Stimulated activated CD4-positive, alpha-beta T cell treated with anti-CD3 and anti-CD28 coated beads, Interleukin-4, amount 100 ng/mL, for 24 hours (primary cell): ENCODE measurements at regions not wholly inside any gene's neighbourhood (a gene's known extent, or its start where the extent isn't known, plus 50 kb on each side); places are given as distances from the start of the nearest gene placed in this dataset.
"Not testable (repeated sequence)": the region's sequence is repeated elsewhere in the genome, so short reads cannot be mapped to it uniquely, and the experiment has no call there.

Source experiments
- DNase-seq: peaks from one replicate; pipeline ENCODE4 v3.0.0-alpha.2; 2020

DNA sequence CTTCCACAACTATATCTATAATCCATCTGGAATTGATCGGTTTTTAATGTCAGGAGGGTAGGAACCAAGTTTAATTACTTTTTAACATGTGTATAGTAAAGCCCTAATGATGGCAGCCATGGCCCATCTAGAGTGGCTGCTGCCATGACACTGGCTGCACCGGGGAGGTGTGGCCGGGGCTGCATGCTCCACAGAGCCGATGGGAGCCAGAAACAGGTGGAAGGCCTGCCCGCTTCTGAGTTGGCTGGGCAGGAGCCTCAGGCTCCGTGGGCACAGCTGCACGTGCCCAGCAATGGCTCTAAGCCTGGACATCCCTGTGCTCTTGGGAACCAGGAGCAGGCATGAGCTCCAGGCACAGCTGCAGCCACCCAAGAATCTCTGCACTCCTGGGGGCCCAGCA lies 73.0 kb downstream of the GBP6 start:
- no peak for DNase-seq

DNA sequence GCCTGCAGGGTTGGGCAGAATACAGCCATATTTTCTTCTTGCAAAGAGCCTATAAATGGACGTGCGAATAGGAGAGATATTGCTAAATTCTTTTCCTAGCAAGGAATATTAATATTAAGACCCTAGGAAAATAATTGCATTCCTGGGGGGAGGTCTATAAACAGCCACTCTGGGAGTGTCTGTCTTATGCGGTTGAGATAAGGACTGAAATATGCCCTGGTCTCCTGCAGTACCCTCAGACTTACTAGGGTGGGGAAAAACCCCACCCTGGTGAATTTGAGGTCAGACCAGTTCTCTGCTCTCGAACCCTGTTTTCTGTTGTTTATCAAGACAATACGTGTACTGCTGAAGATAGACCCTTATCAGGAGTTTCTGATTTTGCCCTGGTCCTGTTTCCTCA lies 74.4 kb downstream of the GBP6 start:
- DNase-seq = not testable (repeated sequence)

DNA sequence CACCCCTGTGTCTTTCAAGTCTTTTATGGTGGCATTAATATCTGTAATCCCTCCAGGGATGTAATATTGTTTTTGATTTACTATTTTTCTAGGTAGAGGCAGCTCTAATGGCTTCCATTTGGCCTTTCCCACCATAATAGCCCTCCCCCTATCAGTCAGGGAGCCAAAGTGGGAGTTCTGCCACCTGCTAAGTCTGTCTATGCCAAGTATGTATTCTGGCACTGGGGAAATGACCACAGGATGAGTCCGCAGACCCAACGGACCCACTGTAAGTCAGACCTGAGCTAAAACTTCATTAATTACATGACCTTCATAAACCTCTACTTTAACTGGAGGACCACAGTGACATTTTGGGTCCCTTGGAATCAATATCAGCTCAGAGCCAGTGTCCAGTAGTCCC lies 77.1 kb downstream of the GBP6 start:
- no peak for DNase-seq

DNA sequence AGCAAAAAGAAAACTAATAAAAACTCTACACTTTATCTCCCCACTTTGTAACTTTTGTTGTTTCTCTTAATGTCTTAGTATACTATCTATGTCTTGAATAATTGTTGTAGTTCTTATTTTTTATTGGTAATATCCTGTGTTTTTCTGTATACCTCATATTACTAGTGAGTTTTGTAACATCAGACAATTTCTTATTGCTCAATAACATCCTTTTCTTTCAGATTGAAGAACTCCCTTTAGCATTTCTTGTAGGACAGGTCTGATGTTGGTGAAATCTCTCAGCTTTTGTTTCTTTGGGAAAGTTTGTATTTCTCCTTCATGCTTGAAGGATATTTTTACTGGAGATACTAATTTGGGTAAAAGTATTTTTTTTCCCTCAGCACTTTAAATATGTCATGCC lies 79.8 kb upstream of the LRRC8B start:
- DNase-seq = no peak

DNA sequence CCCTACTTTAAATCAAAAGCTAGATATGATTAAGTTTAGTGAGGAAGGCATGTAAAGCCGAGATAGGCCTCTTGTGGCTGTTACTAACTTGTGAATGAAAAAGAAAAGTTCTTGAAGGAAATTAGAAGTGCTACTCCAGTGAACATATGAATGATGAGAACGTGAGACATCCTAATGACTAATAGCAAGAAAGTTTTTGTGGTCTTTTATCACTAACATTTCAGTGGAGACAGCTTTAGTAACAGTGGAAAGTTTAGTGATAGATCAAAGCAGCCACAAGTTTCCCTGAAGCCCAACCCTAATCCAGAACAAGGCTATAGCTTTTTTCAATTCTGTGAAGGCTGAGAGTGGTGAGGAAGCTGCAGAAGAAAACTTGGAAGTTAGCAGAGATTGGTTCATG lies 73.6 kb upstream of the LRRC8B start:
- peak; percentile 44 for DNase-seq

DNA sequence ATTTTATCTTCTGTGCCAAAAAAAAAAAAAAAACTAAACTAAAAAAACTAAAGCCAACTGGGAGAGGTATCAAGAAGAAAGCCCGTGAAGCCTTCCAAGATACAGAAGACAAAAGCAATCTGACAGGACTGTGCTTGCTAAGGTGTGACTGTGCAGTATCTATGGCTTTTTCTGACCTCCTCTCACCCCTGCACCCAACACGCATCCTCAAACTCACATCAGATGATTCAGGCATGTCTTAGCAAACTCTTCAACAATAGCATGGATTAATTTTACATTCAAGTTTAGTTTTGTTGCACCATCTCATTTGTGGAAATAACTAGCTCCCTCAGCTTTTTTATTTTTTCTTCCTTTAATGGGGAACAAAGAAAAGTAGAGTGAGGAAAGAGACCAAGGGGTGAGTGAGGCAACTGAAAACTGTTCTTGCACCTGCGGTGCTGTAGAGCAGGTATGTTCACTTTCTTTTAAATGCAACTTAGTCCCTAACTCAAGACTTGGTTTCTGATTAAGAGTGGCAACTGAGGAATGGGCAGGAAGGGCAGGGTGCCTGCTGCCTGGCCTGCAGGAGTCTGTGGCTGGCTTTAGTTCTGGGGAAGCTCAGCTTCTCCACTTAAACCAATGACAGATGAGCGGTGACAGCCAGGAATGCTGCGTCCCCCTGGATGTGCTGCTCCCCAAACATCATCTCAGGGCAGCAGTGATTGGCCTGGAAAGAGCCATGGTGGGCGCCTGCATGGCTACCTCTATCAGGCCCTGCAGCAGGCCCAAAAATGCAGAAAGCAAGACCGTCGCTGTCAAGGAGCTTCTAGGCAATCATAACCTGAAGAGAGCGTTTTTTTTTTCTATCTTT lies 71.3 kb upstream of the LRRC8B start:
- DNase-seq = no peak

DNA sequence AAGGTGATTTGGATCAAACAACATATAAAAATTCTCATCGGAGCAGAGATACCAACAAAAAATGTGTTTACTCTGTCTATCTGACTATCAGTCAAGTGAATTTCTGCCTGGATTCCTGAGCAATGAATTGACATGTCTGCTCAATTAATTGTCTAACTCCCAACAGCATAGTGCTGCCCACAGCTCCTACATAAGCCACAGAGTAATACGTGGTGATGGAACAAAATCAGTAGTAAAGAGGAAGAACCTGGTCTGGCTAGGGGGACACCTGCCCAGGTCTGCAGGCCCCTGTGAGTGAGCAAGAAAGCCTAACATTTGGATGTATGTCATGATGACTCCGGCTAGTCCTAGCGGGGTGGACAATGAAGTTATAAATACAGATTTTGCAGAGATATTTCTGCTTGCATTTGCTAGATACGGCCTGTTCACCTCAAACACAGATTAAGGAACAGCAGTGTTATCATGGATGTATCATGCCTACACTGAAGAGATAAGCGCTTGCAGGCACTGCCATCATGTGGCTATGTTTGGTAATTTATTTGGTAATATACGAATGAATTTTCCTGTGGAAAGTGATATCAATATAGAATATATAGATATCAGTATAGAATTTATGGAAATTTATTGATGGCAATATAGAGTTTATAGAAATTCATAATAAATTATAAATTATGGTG lies 69.6 kb upstream of the LRRC8B start:
- DNase-seq = peak; percentile 72

DNA sequence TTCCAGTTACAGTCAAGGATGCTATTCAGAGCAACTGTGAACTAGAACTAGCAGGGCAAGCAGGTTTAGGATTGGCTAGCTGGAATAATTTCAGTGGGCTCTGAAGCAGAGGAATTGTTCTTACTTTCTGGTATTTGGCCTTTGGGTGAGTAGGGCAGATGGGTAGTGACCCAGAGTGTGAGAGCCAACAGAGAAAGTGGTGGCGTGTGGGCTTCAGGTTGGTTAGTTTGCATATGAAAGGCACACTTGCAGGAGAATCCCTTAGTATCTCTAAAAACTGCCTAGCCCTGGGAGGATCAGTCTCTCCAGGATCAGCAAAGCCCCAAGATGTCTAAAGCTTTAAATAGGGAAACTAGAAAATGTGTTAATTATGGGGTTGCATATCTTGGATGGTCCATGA lies 67.6 kb upstream of the LRRC8B start:
- DNase-seq = no peak

DNA sequence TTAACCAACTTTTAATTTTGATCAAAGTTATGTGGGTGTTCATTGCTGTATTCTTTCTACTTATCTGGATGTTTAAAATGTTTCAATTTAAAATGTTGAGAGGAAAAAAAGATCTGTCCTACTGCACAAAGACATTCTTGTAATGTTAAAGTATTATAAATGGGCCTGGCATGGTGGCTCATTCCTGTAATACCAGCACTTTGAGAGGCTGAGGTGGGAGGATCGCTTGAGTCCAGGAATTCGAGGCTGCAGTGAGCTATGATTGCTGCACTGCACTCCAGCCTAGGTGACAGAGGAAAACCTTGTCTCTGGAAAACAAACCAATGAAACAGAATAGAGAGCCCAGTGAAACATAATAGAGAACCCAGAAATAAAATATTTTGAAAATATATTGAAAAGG lies 65.5 kb upstream of the LRRC8B start:
- no peak for DNase-seq

DNA sequence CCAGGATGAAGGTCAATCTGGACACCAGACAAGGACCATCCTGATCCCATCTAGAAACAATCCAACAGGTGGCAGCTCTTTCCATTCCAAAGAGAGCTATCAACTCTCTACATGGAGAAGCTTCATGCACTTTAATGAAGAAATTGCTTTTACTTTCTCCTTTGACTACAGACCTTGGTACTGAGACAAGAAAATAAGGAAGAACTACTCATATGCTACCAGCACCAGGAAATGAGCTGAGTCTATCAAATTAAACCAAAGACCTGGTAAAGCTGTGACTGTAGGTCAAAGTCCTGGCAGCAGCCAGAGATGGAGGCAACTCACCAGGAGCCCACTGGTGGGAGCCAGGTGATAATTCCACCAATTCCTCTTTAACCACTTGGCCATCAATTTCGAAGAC lies 64.3 kb upstream of the LRRC8B start:
- DNase-seq = no peak

DNA sequence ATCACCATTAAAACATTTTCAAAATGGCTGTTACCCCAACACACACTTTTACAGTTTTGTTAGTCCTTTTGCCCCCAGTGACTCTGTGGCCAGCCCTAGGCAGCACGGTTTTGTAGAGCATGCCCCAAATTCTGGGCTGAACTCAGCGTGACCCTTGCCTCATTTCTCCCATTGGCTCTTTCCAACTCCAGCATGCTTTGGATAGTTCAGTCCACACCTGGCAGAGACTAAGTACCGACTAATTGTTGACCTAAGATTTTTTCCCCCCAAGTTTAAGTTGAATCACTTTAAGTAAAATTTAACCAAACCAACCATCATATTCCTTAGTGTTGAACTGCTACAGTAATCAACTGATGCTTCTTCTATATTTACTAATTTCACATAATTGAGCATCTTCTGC lies 62.4 kb upstream of the LRRC8B start:
- DNase-seq = no peak

DNA sequence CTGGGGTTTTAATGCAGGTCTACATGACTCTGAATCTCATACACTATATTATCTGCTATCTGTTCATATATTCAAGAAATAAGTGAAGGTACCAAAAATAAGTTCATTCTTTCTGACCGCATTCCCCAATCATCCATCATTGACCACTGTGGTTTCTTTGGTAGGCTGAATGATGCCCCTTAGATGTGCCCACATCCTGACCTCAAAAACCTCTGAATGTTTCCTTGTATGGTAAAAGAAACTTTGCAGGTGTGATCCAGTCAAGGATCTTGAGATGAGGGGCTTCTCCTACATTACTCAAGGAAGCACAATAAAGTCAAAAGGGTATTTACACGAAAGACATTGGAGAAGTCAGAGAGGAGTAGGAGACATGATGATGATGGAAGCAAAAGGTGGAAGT lies 60.6 kb upstream of the LRRC8B start:
- DNase-seq = no peak

DNA sequence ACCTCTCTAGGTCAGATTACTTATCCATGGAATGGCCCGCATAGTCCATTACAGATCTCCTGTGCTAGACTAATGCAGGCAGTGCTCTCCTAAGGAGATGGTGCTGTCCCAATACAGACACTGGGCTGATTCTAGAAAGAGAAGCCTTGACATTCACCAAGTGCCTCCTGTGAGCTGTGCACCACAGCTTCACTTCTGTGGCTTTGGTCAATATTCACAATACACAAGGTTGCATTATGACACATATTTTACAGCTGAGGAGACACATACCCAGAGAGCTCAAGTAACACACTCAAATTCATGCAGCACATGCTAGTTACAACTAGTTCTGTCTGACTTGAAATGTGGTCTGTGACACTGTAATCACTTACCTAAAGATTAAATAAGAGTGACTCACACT lies 59.4 kb upstream of the LRRC8B start:
- peak; percentile 13 for DNase-seq

DNA sequence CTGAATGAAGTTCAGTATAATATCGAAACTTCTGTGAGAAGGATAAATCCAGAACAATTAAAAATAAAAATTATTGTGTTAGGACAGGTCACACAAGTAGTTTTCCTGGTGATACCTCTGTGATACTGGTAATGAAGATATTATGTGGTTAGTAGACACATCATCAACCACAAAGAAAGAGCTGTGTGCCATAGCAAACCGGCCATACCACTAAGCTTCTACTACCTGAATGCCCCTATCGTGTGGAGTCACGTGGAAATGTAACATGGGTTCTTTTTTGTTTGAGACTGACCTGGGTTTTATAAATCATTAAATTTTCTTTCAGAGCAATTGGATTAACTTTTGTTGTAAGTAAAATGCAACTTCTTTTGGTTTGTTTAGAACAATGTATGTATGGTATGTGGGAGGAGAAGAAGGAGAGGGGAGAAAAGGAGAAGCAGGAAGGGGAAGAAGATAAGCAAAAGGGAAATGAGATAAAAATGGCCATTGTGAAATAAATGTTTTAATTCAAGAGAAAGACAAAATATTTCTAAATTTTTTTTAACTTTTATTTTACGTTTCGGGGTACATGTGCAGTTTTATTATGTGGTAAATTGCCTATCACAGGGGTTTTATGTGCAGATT lies 58.2 kb upstream of the LRRC8B start:
- DNase-seq = no peak

DNA sequence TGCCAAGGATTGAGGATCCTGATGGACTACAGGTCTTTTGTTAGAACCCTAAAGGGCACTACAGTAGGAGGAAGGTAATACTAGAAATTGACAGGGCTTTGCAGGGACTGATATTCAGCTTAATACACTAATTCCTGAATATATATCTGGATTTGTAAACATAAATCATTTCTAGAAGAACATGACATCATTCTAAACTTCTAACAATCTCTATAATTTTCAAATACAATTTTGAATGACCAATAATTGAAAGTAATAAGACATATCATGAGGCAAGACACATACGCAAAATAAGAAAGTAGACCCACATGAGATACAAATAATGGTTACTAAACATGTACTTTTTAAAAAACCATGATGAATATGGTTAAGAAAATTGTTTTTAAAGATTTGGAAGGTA lies 52.4 kb upstream of the LRRC8B start:
- DNase-seq = no peak

DNA sequence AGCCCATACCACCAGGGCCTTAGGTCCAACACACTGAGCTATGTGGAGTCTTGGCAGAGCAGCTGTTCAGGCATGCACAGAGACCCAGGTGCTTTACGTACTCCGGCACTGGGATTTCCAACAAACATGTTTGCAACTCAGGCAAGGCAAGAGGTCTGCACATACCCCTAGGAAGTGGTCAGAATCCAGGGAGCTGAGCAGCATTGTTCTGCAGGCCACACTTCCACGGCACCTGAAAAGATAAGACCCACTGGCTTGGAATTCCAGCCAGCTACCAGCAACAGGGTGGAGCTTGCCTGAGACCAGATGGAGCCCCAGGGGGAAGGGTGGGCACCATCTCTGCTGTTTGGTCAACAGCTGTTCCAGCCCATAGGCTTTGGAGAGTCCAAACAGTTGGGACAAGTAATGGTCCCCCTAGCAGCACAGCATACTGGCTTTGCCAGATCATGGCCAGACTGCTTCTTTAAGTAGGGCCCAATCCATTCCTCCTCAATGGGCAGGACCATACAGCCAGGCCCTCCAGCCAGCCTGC lies 51.7 kb upstream of the LRRC8B start:
- no peak for DNase-seq
